Lower leg skin (tissue), 3 donors: ENCODE measurements at regions not wholly inside any gene's neighbourhood (a gene's known extent, or its start where the extent isn't known, plus 50 kb on each side); places are given as distances from the start of the nearest gene placed in this dataset.
"Not testable (repeated sequence)": the region's sequence is repeated elsewhere in the genome, so short reads cannot be mapped to it uniquely, and the experiment has no call there.

Source experiments
- DNase-seq, 2 donors: peaks; one replicate each; pipeline ENCODE4 v3.0.0-alpha.2; 2019; ENCODE audit warnings: low spot score in 2 of 2
- H3K4me3 ChIP-seq: fragments of 200-600 bp; sonication (generic); 2 replicates; pipeline ENCODE4 v1.5.1; 2017; ENCODE audit warnings: mild to moderate bottlenecking, low read depth; ENCODE audit not compliant: poor library complexity, severe bottlenecking
- WGBS, 2 donors: methylation state at CpG; one replicate each; pipeline ENCODE4 v1.1.5; 2018; 5-methylcytosine and 5-hydroxymethylcytosine counted together
- intact Hi-C: fragments of 100-400 bp; cut with DNase I; formaldehyde crosslinking; loops from one replicate; pipeline ENCODE4 v1.15.0; 2023; ENCODE audit warnings: low total_unique reads

DNA sequence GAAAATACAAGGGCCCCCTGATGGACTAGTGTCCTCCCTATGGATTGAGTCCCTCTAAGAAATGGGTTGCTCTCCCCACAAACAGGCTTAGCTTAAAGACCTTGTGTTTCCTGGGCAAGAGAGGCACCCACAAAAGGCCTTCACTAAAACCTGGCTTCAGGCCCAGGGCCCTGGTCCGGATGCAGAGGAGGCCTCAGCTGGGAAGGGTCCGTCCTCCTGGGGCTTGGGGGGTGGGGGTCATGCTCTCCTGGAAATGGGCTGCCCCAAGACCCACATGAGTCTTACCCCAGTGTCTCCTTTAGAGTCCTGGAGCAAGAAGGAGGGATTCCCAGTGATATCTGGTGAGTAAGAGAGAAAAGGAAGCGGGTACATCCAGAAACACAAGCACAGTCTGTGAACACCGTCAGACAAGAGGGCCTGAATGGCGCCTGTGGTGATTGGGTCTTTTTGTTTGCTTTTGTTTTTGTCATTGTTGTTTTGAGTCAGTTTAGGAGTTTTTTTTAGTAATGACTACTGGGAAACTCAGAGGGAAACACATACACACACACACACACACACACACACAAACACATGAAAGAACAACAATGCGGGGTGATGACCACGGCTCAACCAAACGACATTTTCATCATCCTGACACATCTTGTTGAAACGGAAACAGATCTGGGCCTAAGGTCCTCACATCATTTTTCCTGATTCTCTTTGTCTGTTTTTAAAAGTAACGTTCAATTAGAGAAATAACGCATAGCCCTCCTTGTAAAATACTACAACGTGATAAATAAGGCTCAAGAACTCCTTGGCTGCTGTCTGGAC lies 292.3 kb downstream of the BCL2L11 start:
- 79 to 83% methylated on average over 11 to 12 of the region's 12 CpGs for WGBS, 2 donors
- H3K4me3 ChIP-seq, DNase-seq, intact Hi-C loops: not testable (repeated sequence)

- WGBS, 2 donors = 60 to 63% methylated on average over 4 to 5 of the region's 5 CpGs
- DNase-seq, H3K4me3 ChIP-seq, intact Hi-C loops: not testable (repeated sequence)
Observed at GRCh38 chr2:111413950-111414349, 293.2 kb downstream of the BCL2L11 start.

DNA sequence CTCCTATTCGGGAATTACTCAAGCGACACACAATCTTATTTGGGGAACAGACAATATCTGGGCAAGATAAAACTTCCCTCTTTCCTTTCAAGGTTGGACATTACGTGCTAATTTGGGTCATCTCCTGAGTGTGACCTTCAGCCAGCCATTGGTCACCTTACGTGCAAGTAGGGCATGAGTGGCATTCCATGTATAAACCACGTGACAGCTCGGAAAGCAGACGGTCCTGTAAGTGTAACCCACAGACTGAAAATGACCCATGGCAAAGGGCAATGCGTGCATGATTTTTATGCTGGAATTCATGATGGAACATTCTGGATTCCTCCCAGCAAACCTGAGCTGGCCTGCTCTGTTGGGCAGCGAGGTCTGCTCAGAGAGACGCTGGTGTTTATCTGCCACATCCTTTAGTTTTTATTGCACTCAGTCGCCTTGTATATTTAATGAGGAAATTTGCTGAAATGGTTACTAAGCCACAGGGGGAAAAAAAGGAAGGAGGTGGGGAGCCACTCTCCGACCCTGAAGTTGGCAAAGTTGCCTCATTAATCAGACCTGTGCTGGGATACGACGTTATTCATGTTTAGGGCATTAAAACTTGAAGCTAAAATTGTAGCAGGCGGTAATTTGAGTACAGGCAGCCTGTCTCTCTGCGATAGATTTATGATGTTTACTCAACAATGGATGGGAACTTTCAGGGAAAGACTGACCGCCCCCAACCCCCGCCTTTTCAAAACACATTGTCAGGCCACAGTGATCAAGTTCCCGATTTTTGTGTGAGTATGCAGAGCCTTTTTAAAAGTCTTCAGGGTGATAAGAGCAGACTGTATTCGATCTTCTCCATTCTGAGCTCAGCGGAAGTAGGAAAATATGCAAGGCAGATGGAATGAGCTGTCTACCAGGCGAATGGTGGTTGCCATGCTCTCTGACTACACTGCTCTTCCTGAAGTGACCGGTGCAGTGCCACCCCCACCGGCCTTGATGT lies 295.3 kb downstream of the BCL2L11 start:
- DNase-seq = not testable (repeated sequence)

GRCh38 chr2:111417026-111417425 lies 296.3 kb downstream of the BCL2L11 start:
- H3K4me3 ChIP-seq, DNase-seq, intact Hi-C loops: not testable (repeated sequence)

More for the DNA sequence above, 295.3 kb downstream of the BCL2L11 start:
- H3K4me3 ChIP-seq, intact Hi-C loops: not testable (repeated sequence)
- 61 to 66% methylated on average over 18 to 19 of the region's 24 CpGs for WGBS, 2 donors

DNA sequence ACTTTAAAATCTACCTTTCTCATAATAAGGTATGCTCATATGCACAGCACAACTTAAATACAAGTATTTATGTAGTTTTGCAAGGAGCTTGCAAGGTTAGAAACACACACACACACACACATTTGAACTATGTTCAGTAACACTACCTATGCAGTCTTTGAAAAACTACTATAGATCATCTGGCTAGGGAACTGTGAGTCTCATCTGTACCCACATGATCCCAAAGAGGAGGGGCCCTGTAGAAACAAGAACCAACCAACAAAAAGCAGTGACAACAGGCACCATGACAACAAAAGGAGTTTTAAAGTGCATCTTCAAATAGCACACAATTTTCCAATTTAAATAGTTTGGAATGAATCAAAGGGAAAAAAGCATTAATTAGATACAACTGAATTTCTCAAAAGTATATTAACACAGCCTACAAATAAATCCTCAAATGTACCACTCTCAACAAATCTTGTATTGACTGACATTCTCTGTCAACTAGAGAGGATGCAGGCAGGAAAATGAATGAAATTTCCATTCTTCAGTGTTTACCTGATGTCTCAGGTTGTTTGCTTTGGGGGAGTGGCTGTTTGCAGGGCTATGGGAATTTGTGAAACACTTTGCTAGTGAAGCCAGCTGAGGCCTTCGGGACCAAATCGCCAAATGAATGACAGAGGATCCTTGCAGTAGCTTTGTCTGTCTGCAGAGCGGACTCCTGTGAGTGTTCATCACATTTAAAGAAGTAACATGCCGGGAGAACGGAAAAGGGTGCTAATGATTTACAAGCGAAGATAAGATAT lies 297.6 kb downstream of the BCL2L11 start:
- 33 to 77% methylated on average over 2 to 4 of the region's 6 CpGs for WGBS, 2 donors
- DNase-seq, intact Hi-C loops, H3K4me3 ChIP-seq: not testable (repeated sequence)

- H3K4me3 ChIP-seq, intact Hi-C loops, DNase-seq: not testable (repeated sequence)
- 92 to 96% methylated on average over 4 to 5 of the region's 6 CpGs for WGBS, 2 donors
Observed at GRCh38 chr2:111420074-111420473, 299.4 kb downstream of the BCL2L11 start.

DNA sequence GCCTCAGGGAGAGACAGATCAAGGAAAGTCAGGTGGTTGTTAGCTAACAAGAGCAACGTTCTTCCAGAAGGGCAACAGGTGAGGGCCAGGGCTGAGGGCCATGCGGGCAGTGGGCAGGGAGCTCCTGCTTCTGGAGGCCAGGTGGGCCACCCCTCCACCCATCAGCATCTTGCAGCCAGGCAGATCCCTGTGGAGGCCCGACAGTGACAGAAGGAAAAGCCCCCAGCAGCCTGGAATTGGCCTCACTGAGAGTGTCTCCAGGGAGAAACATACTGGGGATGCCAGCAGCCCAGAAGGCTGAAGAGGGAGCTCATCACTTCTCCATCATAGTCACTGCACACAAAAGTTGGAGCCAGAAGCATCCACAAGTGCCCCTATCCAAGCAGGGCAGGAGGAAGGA lies 300.1 kb downstream of the BCL2L11 start:
- H3K4me3 ChIP-seq, intact Hi-C loops, DNase-seq: not testable (repeated sequence)
- WGBS, 2 donors = 76 to 90% methylated on average over 2 to 3 of the region's 3 CpGs

DNA sequence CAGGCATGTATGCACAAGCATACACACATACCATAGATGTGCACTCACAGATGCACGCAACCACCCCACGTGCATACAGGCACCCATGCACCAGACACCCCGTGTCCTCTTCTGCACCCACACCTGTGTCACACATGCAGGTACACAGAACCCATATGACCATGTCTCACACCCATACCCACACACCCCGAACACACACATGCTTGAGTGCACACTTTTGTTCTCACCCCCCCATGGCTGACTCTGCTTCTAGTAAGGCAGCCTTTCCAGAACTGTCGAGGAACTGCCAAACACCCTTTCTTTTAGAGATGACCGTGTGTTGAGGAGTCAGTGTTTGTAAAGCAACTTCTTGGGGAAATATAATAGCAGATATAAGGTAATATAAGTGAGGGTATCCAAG lies 301.2 kb downstream of the BCL2L11 start:
- 97 to 100% methylated on average over 3 to 5 of the region's 6 CpGs for WGBS, 2 donors
- H3K4me3 ChIP-seq, intact Hi-C loops, DNase-seq: not testable (repeated sequence)

- intact Hi-C loops, DNase-seq, H3K4me3 ChIP-seq: not testable (repeated sequence)
- 91 to 98% methylated on average over 7 of the region's 7 CpGs for WGBS, 2 donors
Observed at GRCh38 chr2:111422562-111422961, 301.8 kb downstream of the BCL2L11 start.

DNA sequence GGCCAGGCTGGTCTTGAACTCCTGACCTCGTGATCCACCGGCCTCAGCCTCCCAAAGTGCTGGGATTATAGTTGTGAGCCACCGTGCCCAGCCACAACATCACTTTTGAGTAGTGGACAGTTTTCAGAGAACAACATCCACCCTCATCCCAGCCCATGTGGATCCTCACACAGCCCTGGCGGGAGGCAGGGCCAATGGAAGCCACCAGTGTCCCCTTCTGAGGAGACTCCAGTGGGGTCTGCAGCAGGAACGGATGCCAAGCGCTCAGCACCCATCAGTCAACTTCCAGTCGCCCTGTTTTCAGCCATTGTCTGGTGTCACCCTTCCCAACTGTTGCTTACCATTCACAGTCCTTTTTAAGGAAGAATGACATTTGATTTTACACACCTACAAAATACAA lies 302.5 kb downstream of the BCL2L11 start:
- intact Hi-C loops, DNase-seq, H3K4me3 ChIP-seq: not testable (repeated sequence)
- 96 to 98% methylated on average over 4 to 7 of the region's 7 CpGs for WGBS, 2 donors

GRCh38 chr2:111424176-111424575 lies 303.5 kb downstream of the BCL2L11 start:
- DNase-seq, H3K4me3 ChIP-seq, intact Hi-C loops: not testable (repeated sequence)
- WGBS, 2 donors = 70% methylated on average over 2 of the region's 6 CpGs; no CpG with 5 or more reads in 1 of the 2 donors

DNA sequence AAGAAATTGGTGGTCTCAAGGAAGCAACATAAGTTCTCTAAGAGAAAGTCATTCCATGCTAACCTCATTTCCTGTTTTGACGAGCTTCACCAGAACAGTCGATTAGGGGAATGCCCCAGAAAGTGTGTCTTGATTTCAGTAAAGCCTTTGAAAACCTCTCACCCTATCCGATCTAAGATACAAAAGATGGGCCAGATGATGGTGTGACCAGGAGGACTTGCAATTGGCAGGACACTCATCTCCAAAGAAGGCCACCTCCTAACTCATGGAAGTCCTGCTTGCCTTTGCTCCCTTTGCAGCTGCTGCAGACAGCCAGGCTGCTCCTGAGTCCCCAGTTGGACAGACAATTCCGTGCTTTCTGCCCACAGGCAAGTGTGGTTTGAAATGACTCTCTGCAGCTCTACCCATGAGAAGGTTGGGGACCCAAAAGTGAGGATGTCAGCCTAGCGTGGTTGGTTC lies 304.2 kb downstream of the BCL2L11 start:
- intact Hi-C loops, H3K4me3 ChIP-seq, DNase-seq: not testable (repeated sequence)
- no CpG with 5 or more reads among the region's 5 CpGs for WGBS, 2 donors

DNA sequence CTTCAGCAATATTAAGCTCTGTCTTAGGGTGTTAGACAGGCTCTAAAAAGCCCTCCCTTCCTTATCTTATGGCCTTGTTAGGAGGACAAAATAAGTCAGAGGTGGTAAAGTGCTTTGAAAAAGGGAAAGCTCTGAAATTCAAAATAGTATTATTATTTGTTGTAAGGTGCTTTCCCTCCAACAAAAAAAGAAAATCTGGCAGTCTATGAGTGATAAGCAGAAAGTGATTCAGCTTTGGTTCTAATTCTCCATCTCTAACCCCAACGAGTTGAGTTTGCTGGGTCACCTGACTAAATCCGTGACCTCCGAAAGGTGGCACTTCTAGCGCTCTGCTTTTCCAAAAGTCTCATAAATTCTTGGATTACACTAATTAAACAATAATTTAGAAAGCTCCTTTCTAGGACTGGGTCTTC lies 305.1 kb downstream of the BCL2L11 start:
- DNase-seq, intact Hi-C loops, H3K4me3 ChIP-seq: not testable (repeated sequence)
- 90 to 91% methylated on average over 4 of the region's 4 CpGs for WGBS, 2 donors

DNA sequence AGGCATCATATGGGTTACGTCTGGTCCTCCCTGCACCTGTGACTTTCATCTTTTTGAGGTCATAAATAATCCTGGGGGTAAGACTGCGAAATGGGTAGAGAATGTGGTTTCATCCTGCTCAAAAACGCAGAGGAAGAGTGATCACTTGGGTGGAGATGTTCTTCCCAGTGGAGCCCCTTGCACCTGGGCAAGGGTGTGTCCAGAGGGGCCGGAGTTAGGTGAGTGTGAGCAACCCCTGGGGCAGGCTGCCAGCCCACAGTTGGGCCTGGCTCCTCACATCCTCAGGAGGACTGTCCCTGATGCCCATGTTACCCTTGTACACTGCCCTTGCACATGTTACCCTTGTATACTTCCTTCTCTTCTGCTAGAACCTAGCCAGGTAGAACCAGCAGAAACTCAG lies 306.6 kb downstream of the BCL2L11 start:
- intact Hi-C loops, DNase-seq, H3K4me3 ChIP-seq: not testable (repeated sequence)
- 88 to 97% methylated on average over 4 of the region's 4 CpGs for WGBS, 2 donors
